PFSK-1 (cell line): ENCODE measurements at regions not wholly inside any gene's neighbourhood (a gene's known extent, or its start where the extent isn't known, plus 50 kb on each side); places are given as distances from the start of the nearest gene placed in this dataset.

Experiments
- FOXP2 ChIP-seq: optimal IDR thresholded peaks from 2 replicates; pipeline ENCODE3; 2011; ENCODE audit warnings: borderline replicate concordance, control low read depth, inconsistent platforms; ENCODE audit not compliant: insufficient read depth; ENCODE audit errors: extremely low read length, extremely low read depth
- POLR2AphosphoS5 ChIP-seq: IDR thresholded peaks from 2 replicates; pipeline ENCODE4 v1.6.1; 2012; ENCODE audit warnings: low read depth, mild to moderate bottlenecking, control low read depth, low read length, moderate library complexity
- SIN3A ChIP-seq: IDR thresholded peaks from 2 replicates; pipeline ENCODE4 v1.6.1; 2012; ENCODE audit warnings: mild to moderate bottlenecking, low read length, moderate library complexity, borderline replicate concordance; ENCODE audit not compliant: insufficient read depth
- TAF1 ChIP-seq: IDR thresholded peaks from 2 replicates; pipeline ENCODE4 v1.6.1; 2012; ENCODE audit warnings: low read length, control low read depth, borderline replicate concordance; ENCODE audit not compliant: insufficient read depth
- TF ChIP-seq, protein P1 (sequence below), 2 experiments: IDR thresholded peaks; 2 replicates each; pipeline versions ENCODE4 v1.6.1 to v1.8.0; 2011 to 2012; ENCODE audit warnings: low read depth in 2 of 2, low read length in 2 of 2, control low read depth in 1 of 2, inconsistent platforms in 1 of 2, mild to moderate bottlenecking in 1 of 2, moderate library complexity in 1 of 2; ENCODE audit not compliant: insufficient read depth in 1 of 2

DNA sequence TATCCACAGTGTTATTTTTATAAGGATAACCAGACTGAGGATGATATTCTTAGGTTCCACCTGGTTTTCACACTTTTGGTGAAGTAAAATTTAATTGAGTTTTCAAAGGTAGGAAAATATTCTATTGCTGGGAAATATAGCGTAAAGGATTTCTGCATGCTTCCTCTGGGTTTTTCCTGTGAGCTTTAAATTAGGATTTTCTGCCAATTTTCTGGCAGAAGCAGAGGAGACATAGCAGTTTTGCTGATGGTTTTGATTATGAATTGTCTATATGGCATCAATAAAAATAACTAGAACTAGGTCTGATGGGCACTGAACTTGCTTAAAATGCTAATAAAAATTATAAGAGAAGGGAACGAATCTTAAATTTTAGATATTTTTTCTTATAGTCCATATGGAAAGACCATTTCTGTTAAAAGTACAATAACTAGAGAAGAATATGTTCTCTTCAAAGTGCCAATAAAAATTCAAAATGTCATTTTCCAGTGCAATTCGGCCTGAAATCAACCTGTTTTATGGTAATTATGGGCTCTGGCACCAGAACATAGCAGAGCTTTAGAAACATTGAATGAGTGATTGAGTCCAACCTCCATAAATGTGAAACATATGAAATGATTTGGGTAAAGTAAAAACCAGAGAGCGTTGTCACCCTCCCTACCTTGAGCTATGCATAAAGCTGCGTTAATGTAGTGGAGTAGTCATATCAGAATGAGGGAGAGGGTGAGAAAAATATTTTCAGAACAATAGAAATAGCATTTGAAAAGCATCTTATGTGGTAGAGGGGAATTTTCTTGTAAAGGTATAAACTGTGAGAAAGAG is 279.7 kb downstream of the SPRY1 start:
- TF ChIP-seq FOXP2 (no peak), TAF1 (no peak), POLR2AphosphoS5 (no peak), SIN3A (no peak)
- TF ChIP-seq, protein P1, sequence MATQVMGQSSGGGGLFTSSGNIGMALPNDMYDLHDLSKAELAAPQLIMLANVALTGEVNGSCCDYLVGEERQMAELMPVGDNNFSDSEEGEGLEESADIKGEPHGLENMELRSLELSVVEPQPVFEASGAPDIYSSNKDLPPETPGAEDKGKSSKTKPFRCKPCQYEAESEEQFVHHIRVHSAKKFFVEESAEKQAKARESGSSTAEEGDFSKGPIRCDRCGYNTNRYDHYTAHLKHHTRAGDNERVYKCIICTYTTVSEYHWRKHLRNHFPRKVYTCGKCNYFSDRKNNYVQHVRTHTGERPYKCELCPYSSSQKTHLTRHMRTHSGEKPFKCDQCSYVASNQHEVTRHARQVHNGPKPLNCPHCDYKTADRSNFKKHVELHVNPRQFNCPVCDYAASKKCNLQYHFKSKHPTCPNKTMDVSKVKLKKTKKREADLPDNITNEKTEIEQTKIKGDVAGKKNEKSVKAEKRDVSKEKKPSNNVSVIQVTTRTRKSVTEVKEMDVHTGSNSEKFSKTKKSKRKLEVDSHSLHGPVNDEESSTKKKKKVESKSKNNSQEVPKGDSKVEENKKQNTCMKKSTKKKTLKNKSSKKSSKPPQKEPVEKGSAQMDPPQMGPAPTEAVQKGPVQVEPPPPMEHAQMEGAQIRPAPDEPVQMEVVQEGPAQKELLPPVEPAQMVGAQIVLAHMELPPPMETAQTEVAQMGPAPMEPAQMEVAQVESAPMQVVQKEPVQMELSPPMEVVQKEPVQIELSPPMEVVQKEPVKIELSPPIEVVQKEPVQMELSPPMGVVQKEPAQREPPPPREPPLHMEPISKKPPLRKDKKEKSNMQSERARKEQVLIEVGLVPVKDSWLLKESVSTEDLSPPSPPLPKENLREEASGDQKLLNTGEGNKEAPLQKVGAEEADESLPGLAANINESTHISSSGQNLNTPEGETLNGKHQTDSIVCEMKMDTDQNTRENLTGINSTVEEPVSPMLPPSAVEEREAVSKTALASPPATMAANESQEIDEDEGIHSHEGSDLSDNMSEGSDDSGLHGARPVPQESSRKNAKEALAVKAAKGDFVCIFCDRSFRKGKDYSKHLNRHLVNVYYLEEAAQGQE (IDR thresholded peaks at IDR 0.05; ENCODE audit: insufficient read depth in 1 of 2, low read depth in 2 of 2, low read length in 2 of 2) = no peak

DNA sequence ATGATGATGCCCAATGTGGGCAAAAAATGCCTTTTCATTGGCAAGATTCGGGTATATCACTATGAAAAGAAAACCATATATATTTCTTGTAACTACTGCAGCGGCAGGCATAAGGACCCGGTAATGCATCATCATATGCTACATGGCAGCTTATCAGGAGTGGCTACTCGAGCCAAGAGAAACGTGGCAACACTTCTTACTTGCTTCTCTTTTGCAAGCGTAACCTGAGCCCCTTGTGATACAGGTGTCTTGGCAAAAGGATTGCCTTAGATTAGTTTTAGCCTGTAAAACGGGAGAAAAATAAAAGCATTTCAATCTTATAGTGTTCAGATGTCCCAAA is 280.3 kb downstream of the SPRY1 start:
- TF ChIP-seq SIN3A = no peak
- TF ChIP-seq, protein P1 (IDR thresholded peaks at IDR 0.05; ENCODE audit: insufficient read depth in 1 of 2, low read depth in 2 of 2, low read length in 2 of 2) = no peak
- no peak for TF ChIP-seq POLR2AphosphoS5
- TF ChIP-seq FOXP2 = no peak
- no peak for TF ChIP-seq TAF1

DNA sequence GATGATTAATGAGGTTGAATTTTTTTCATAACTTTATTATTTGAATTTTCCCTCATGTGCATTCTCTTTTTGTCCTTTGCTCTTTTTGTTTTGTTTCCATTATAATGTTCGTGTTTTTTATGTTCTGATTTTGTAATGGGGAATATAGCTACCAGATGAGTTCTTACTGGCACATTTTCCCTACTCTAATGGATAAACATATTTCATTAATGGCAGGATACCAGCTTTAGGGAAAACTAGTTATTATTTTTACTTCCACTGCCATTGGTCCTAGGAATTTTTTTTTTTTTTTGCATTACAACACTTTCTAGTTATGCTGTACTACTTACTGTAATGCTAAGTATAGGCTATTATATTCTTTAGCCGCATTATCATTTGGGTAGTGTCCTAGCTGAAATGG is 286.3 kb downstream of the SPRY1 start:
- TF ChIP-seq SIN3A (no peak), POLR2AphosphoS5 (no peak), TAF1 (no peak), FOXP2 (no peak)
- TF ChIP-seq, protein P1 (IDR thresholded peaks at IDR 0.05; ENCODE audit: insufficient read depth in 1 of 2, low read depth in 2 of 2, low read length in 2 of 2) = no peak

DNA sequence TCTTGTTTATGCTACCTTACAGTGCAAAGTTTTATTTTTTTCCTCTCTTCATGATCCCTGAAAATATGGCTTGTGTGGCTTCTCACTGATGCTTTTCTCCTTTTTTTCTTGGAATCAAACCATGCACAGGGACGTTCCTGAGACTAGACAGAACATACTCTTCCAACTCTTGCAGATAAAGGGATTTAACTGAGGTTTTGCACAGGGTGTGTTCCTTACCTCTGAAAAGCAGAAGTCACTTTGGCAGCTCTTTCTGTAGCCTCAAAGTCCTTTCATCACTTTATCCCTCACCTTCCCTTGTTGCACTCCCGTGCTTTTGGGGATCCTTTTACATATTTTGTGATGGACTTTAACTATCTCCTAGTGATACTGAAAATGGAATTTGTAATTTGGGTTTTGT is 300.1 kb downstream of the SPRY1 start:
- no peak for TF ChIP-seq POLR2AphosphoS5
- TF ChIP-seq, protein P1 (IDR thresholded peaks at IDR 0.05; ENCODE audit: insufficient read depth in 1 of 2, low read depth in 2 of 2, low read length in 2 of 2) = no peak
- no peak for TF ChIP-seq FOXP2
- no peak for TF ChIP-seq TAF1
- no peak for TF ChIP-seq SIN3A

DNA sequence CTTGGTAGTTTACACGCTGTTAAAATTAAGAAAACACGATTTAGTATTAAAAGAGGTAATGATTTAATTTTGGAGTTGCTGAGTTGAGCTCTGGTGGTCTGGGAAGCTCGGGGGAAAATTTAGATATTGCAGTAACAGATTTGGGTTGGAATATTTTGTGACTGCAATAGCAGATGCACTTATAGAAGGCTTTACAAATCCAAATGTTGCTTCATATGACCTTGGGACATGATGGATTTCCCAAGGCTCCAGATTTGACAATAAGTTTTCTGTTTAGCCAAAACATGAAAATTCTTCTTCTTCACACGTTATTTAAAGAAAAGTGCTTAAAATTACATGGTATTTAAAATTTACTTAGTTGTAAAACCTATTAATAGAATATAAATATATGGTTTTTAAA is 302.0 kb downstream of the SPRY1 start:
- TF ChIP-seq, protein P1 (IDR thresholded peaks at IDR 0.05; ENCODE audit: insufficient read depth in 1 of 2, low read depth in 2 of 2, low read length in 2 of 2) = no peak
- no peak for TF ChIP-seq POLR2AphosphoS5
- TF ChIP-seq FOXP2 = no peak
- TF ChIP-seq TAF1 = no peak
- TF ChIP-seq SIN3A = no peak
